SK-N-SH (cell line): ENCODE measurements at regions not wholly inside any gene's neighbourhood (a gene's known extent, or its start where the extent isn't known, plus 50 kb on each side); places are given as distances from the start of the nearest gene placed in this dataset.

Source experiments
- CTCF ChIA-PET: fragments of 300-600, 350-600 bp; formaldehyde crosslinking; extraction: SDS; loops from one replicate; lab custom pipeline; 2021; lab: Yijun Ruan, JAX
- POLR2A ChIA-PET: fragments of 350-600 bp; sonication (Branson Sonifier 250); formaldehyde crosslinking; extraction: SDS; loops from one replicate; lab custom pipeline; 2020; ENCODE audit warnings: antibody characterized with exemption, inconsistent platforms; lab: Yijun Ruan, JAX
- DNase-seq: peaks from one replicate; pipeline ENCODE4 v3.0.0; 2012
- H2AFZ ChIP-seq: fragments of 200-600 bp; sonication (generic); 2 replicates; pipeline ENCODE4 v1.8.1; 2016; ENCODE audit warnings: antibody characterized with exemption, mild to moderate bottlenecking, low read depth
- H3F3A ChIP-seq: fragments of 200-600 bp; sonication (generic); replicated peaks from 2 replicates; pipeline ENCODE3; 2016; ENCODE audit warnings: antibody characterized with exemption, mild to moderate bottlenecking; ENCODE audit not compliant: insufficient read depth
- H3K27ac ChIP-seq, 2 experiments: fragments of 200-500 bp in 1 of 2; fragments of 200-600 bp in 1 of 2; sonication (Bioruptor generic) in 1 of 2; sonication (generic), shearing (Covaris generic) in 1 of 2; 2 replicates each; pipeline versions ENCODE4 v1.5.1 to v1.6.1; 2014 to 2016; ENCODE audit warnings: low read depth in 2 of 2, inconsistent platforms in 1 of 2, low read length in 1 of 2, mild to moderate bottlenecking in 1 of 2, mixed read lengths in 1 of 2
- H3K27me3 ChIP-seq: fragments of 200-600 bp; sonication (generic), shearing (Covaris generic); 2 replicates; pipeline ENCODE4 v1.6.1; 2016; ENCODE audit warnings: mixed run types; ENCODE audit not compliant: insufficient read depth
- H3K36me3 ChIP-seq, 2 experiments: fragments of 200-500 bp in 1 of 2; fragments of 200-600 bp in 1 of 2; sonication (Bioruptor generic) in 1 of 2; sonication (generic) in 1 of 2; replicated peaks in 1 of 2; 2 replicates each; pipeline versions ENCODE3 to v1.5.1; 2014 to 2016; ENCODE audit warnings: low read length in 1 of 2, mild to moderate bottlenecking in 1 of 2; ENCODE audit not compliant: insufficient read depth in 2 of 2, control insufficient read depth in 1 of 2
- H3K4me1 ChIP-seq, 2 experiments: fragments of 200-500 bp in 1 of 2; fragments of 200-600 bp in 1 of 2; sonication (Bioruptor generic) in 1 of 2; sonication (generic), shearing (Covaris generic) in 1 of 2; 2 replicates each; pipeline versions ENCODE4 v1.5.1 to v1.6.1; 2014 to 2016; ENCODE audit warnings: low read depth in 1 of 2, low read length in 1 of 2, mixed run types in 1 of 2; ENCODE audit not compliant: insufficient read depth in 2 of 2, control insufficient read depth in 1 of 2
- H3K4me2 ChIP-seq: fragments of 200-600 bp; sonication (generic), shearing (Covaris generic); 2 replicates; pipeline ENCODE4 v1.6.1; 2017; ENCODE audit warnings: mixed run types
- H3K4me3 ChIP-seq, 2 experiments: fragments of 200-500 bp in 1 of 2; fragments of 200-600 bp in 1 of 2; sonication (Bioruptor generic) in 1 of 2; sonication (generic), shearing (Covaris generic) in 1 of 2; 2 replicates each; pipeline versions ENCODE4 v1.5.1 to v1.8.1; 2014 to 2016; ENCODE audit warnings: low read depth in 2 of 2, inconsistent platforms in 1 of 2, low read length in 1 of 2, mild to moderate bottlenecking in 1 of 2, mixed read lengths in 1 of 2, moderate library complexity in 1 of 2
- H3K79me2 ChIP-seq: fragments of 200-600 bp; sonication (generic); 2 replicates; pipeline ENCODE4 v1.8.1; 2017; ENCODE audit warnings: mild to moderate bottlenecking; ENCODE audit not compliant: insufficient read depth
- H3K9ac ChIP-seq: fragments of 200-600 bp; sonication (generic); 2 replicates; pipeline ENCODE4 v1.6.1; 2017; ENCODE audit warnings: mixed run types
- H3K9me2 ChIP-seq: fragments of 200-600 bp; sonication (generic); 2 replicates; pipeline ENCODE4 v1.6.1; 2017; ENCODE audit warnings: mixed run types
- H3K9me3 ChIP-seq: fragments of 200-600 bp; sonication (generic); 2 replicates; pipeline ENCODE4 v1.6.1; 2017; ENCODE audit warnings: mixed run types, mild to moderate bottlenecking, moderate library complexity
- H4K20me1 ChIP-seq: fragments of 200-600 bp; sonication (generic); 2 replicates; pipeline ENCODE4 v1.6.1; 2017; ENCODE audit warnings: mild to moderate bottlenecking, mixed run types; ENCODE audit not compliant: insufficient read depth
- ELF1 ChIP-seq: IDR thresholded peaks from 2 replicates; pipeline ENCODE4 v1.4.0; 2012
- EP300 ChIP-seq, 2 experiments: IDR thresholded peaks; 2 replicates each; pipeline versions ENCODE4 v1.4.0 to v1.6.1; 2012; ENCODE audit warnings: borderline replicate concordance in 1 of 2, low read depth in 1 of 2, low read length in 1 of 2
- FOXJ3 ChIP-seq: sonication (generic); formaldehyde crosslinking; IDR thresholded peaks from 2 replicates; pipeline ENCODE4 v1.5.1; 2020; ENCODE audit warnings: mild to moderate bottlenecking, missing genetic modification reagents
- FOXM1 ChIP-seq: IDR thresholded peaks from 2 replicates; pipeline ENCODE4 v1.4.0; 2012; ENCODE audit warnings: low read depth, mild to moderate bottlenecking
- JUND ChIP-seq: IDR thresholded peaks from 2 replicates; pipeline ENCODE4 v1.4.0; 2012
- MEF2A ChIP-seq: IDR thresholded peaks from 2 replicates; pipeline ENCODE4 v1.4.0; 2012; ENCODE audit warnings: low read depth, borderline replicate concordance
- NFIC ChIP-seq: IDR thresholded peaks from 2 replicates; pipeline ENCODE4 v1.4.0; 2012; ENCODE audit warnings: borderline replicate concordance
- NRF1 ChIP-seq: IDR thresholded peaks from 2 replicates; pipeline ENCODE4 v1.6.1; 2012; ENCODE audit warnings: low read depth, mild to moderate bottlenecking, low read length
- POLR2AphosphoS5 ChIP-seq: IDR thresholded peaks from 2 replicates; pipeline ENCODE4 v1.6.1; 2012; ENCODE audit warnings: low read depth, low read length
- RAD21 ChIP-seq: IDR thresholded peaks from 2 replicates; pipeline ENCODE4 v1.6.1; 2012; ENCODE audit warnings: mild to moderate bottlenecking, low read length
- RCOR1 ChIP-seq: fragments of 150-350 bp; IDR thresholded peaks from 2 replicates; pipeline ENCODE4 v1.6.1; 2017; ENCODE audit warnings: antibody characterized with exemption, low read length
- RFX5 ChIP-seq: IDR thresholded peaks from 2 replicates; pipeline ENCODE4 v1.6.1; 2012; ENCODE audit warnings: mild to moderate bottlenecking, improper control_type of control experiment, low read length
- RXRA ChIP-seq: IDR thresholded peaks from 2 replicates; pipeline ENCODE4 v1.4.0; 2012; ENCODE audit warnings: low read depth, mild to moderate bottlenecking, borderline replicate concordance
- SMC3 ChIP-seq: IDR thresholded peaks from 2 replicates; pipeline ENCODE4 v1.6.1; 2012; ENCODE audit warnings: low read depth, low read length, improper control_type of control experiment
- TAF1 ChIP-seq: IDR thresholded peaks from 2 replicates; pipeline ENCODE4 v1.6.1; 2012; ENCODE audit warnings: low read depth, mild to moderate bottlenecking, low read length, moderate library complexity, borderline replicate concordance
- TCF12 ChIP-seq: IDR thresholded peaks from 2 replicates; pipeline ENCODE4 v1.4.0; 2012
- TEAD4 ChIP-seq: IDR thresholded peaks from 2 replicates; pipeline ENCODE4 v1.4.0; 2012; ENCODE audit warnings: mild to moderate bottlenecking, borderline replicate concordance; ENCODE audit not compliant: insufficient read depth
- WGBS: methylation state at CpG from one replicate; pipeline ENCODE4 v1.1.6; 2017; ENCODE audit warnings: low lambda C conversion rate; 5-methylcytosine and 5-hydroxymethylcytosine counted together
- TF ChIP-seq, protein P1 (sequence below): IDR thresholded peaks from 2 replicates; pipeline ENCODE4; 2012
- TF ChIP-seq, protein P2 (sequence below): fragments of 150-350 bp; IDR thresholded peaks from 2 replicates; pipeline ENCODE4 v1.6.1; 2017; ENCODE audit warnings: antibody characterized with exemption, low read length, low read depth, borderline replicate concordance

DNA sequence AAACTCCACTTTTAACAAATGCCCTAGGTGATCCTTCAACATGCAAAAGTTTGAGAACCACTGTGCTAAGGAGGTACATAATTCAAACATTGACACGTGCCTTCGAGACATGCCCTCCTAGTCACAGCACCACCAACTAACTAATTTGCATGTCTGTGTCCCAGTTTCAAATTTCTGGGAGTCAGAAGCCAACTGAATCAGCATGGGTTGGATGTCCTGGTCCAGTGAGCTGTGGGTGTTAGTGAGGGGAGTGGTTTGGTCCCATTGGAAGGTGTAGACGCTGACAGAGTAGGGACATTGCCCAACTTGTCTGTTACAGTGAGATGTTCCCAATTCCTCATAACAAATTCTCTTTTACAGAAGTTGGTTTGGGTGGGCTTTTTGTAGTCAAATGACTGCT, 67.3 kb upstream of the ADPGK start:
- Histone ChIP-seq H3K4me3 (no peak overlapping the region), H3K9me2 (no peaks in the 10 kb centered on the region), H3K9me3 (no peaks in the 10 kb centered on the region), H4K20me1 (no peaks in the 10 kb centered on the region), H3K27me3 (no peaks in the 10 kb centered on the region; the same call in 1 of the 2 replicates), H3K27ac (no peak overlapping the region), H3K9ac (no peak overlapping the region), H3K4me1 (no peaks in the 10 kb centered on the region), H3K79me2 (no peaks in the 10 kb centered on the region), H3F3A (no peaks in the 10 kb centered on the region), H3K36me3 (no peaks in the 10 kb centered on the region), H2AFZ (no peak overlapping the region), H3K4me2 (no peak overlapping the region)
- no peak for TF ChIP-seq TAF1
- TF ChIP-seq FOXM1 = no peak
- TF ChIP-seq, protein P1, sequence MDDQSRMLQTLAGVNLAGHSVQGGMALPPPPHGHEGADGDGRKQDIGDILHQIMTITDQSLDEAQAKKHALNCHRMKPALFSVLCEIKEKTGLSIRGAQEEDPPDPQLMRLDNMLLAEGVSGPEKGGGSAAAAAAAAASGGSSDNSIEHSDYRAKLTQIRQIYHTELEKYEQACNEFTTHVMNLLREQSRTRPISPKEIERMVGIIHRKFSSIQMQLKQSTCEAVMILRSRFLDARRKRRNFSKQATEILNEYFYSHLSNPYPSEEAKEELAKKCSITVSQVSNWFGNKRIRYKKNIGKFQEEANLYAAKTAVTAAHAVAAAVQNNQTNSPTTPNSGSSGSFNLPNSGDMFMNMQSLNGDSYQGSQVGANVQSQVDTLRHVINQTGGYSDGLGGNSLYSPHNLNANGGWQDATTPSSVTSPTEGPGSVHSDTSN = no peak
- TF ChIP-seq MEF2A = no peak
- TF ChIP-seq RCOR1 = no peak
- TF ChIP-seq ELF1 = no peak
- no peak for TF ChIP-seq RFX5
- TF ChIP-seq FOXJ3 (CRISPR knock-in tag) = no peak
- no peak for TF ChIP-seq SMC3
- no peak for TF ChIP-seq NRF1
- TF ChIP-seq RAD21 = no peak
- TF ChIP-seq NFIC = no peak
- no peak for TF ChIP-seq TCF12
- TF ChIP-seq TEAD4 = no peak
- no peak for TF ChIP-seq RXRA
- TF ChIP-seq POLR2AphosphoS5 = no peak
- TF ChIP-seq JUND = no peak
- TF ChIP-seq, protein P2, sequence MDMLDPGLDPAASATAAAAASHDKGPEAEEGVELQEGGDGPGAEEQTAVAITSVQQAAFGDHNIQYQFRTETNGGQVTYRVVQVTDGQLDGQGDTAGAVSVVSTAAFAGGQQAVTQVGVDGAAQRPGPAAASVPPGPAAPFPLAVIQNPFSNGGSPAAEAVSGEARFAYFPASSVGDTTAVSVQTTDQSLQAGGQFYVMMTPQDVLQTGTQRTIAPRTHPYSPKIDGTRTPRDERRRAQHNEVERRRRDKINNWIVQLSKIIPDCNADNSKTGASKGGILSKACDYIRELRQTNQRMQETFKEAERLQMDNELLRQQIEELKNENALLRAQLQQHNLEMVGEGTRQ = no peak
- WGBS = 39% methylated on average over 3 of the region's 3 CpGs
- POLR2A ChIA-PET = no interaction called here
- DNase-seq = no peak
- CTCF ChIA-PET = no interaction called here

DNA sequence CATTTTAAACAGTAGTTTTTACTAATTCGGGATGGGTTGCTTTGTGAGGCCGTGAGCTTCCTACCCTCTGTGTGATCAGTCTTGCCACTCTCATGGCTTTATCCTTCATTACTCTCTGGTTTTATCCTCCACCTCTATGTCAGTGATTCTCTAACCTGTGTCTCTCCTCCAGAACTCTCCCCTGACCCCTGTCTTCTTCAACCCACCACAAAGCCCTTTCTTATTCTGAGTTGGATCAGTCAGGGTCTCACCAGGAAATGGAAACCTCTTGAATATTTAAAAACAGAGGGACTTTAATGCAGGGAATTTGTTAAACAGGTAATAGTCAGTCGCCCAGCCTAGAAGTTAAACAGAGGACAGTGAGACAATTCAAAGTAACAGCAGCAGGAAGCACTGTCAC, 64.2 kb upstream of the ADPGK start:
- CTCF ChIA-PET = no interaction called here
- 59% methylated on average over 3 of the region's 3 CpGs for WGBS
- TF ChIP-seq RAD21 (no peak), EP300 (IDR thresholded peaks at IDR 0.05; ENCODE audit: borderline replicate concordance in 1 of 2, low read depth in 1 of 2, low read length in 1 of 2) (no peak), MEF2A (no peak), FOXM1 (no peak), SMC3 (no peak), TEAD4 (no peak)
- TF ChIP-seq, all 33 proteins: peak for 0
- Histone ChIP-seq H4K20me1 (no peaks in the 10 kb centered on the region), H3K27ac (no peak overlapping the region), H2AFZ (no peak overlapping the region), H3K4me1 (no peaks in the 10 kb centered on the region), H3K4me3 (no peak overlapping the region), H3K79me2 (no peaks in the 10 kb centered on the region), H3K9ac (no peak overlapping the region), H3K4me2 (no peak overlapping the region), H3K9me3 (no peaks in the 10 kb centered on the region), H3K36me3 (no peaks in the 10 kb centered on the region), H3K9me2 (no peaks in the 10 kb centered on the region), H3K27me3 (no peaks in the 10 kb centered on the region; the same call in 1 of the 2 replicates), H3F3A (no peaks in the 10 kb centered on the region)
- POLR2A ChIA-PET = no interaction called here
- DNase-seq = no peak
